PC-9 (cell line): ENCODE measurements at regions not wholly inside any gene's neighbourhood (a gene's known extent, or its start where the extent isn't known, plus 50 kb on each side); places are given as distances from the start of the nearest gene placed in this dataset.

Experiments used
- EZH2 ChIP-seq: fragments of 200-600 bp; sonication (generic); IDR thresholded peaks from 2 replicates; pipeline ENCODE4 v1.8.0; 2017; ENCODE audit warnings: antibody characterized with exemption, low read depth
- TF ChIP-seq, protein P1 (sequence below): fragments of 200-600 bp; sonication (generic); conservative IDR thresholded peaks from 2 replicates; pipeline ENCODE4 v1.6.1; 2017; ENCODE audit warnings: mixed run types, antibody characterized with exemption, mild to moderate bottlenecking, moderate library complexity

DNA sequence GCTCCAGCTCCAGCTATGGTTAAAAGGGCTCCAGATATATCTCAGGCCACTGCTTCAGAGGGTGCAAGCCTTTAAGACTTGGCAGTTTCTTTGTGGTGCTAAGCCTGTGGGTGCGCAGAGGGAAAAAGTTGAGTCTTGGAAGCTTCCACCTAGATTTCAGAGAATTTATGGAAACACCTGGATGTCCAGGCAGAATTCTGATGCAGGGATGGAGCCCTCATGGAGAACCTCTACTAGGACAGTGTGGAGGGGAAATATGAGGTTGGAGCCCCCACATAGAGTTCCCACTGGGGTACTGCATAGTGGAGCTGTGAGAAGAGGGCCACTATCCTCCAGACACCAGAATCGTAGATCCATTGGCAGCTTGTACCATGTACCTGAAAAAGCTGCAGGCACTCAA is 69.9 kb downstream of the SDR9C7 start:
- TF ChIP-seq, protein P1, sequence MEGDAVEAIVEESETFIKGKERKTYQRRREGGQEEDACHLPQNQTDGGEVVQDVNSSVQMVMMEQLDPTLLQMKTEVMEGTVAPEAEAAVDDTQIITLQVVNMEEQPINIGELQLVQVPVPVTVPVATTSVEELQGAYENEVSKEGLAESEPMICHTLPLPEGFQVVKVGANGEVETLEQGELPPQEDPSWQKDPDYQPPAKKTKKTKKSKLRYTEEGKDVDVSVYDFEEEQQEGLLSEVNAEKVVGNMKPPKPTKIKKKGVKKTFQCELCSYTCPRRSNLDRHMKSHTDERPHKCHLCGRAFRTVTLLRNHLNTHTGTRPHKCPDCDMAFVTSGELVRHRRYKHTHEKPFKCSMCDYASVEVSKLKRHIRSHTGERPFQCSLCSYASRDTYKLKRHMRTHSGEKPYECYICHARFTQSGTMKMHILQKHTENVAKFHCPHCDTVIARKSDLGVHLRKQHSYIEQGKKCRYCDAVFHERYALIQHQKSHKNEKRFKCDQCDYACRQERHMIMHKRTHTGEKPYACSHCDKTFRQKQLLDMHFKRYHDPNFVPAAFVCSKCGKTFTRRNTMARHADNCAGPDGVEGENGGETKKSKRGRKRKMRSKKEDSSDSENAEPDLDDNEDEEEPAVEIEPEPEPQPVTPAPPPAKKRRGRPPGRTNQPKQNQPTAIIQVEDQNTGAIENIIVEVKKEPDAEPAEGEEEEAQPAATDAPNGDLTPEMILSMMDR: no peak
- no peak for TF ChIP-seq EZH2
